ENCODE measurements at regions not wholly inside any gene's neighbourhood (a gene's known extent, or its start where the extent isn't known, plus 50 kb on each side); places are given as distances from the start of the nearest gene placed in this dataset.
A peak's percentile ranks its signal among the peaks of the same experiment; 100 is the strongest.

- TF ChIP-seq CTCF (conservative IDR thresholded peaks at IDR 0.05) = no peak
- peak overlapping the region; percentile 85 for H3K27ac ChIP-seq
Measured at GRCh38 chr2:45256867-45257641, 247.8 kb upstream of the SIX2 start.

DNA sequence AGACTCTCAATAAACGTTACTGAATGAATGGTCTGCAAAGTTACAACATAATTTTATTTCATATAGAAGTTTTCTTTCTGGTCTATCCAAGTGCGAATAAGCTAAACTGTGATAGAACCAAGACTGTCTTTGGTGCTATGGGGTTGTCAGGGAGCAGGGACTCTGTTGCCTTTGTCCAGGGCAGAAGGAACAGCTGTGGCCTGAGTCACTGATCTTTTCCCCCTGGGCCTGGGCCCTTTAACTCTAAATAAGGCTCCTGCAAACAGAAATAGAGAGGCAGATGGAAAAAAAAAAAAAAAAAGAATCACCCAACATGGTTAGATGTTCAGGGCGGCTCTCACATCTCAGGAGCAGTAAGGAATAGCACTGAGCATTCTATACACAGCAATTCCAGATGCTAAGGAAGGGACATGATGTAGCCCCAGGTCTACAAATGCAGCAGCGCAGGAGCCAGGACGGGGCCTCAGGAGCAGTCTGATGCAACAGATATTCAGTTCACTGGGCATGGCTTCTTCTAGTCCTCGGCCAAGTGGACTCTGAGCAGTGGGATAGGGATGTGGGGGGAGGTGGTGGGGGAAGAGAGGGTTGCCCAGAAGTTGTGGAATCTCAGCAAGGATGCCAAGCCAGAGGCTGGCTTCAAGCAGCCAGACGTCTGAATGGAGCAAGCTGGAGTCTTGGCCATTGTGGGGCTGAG, 247.1 kb upstream of the SIX2 start:
- peak overlapping the region; percentile 85 for H3K27ac ChIP-seq
- TF ChIP-seq CTCF (conservative IDR thresholded peaks at IDR 0.05) = no peak

DNA sequence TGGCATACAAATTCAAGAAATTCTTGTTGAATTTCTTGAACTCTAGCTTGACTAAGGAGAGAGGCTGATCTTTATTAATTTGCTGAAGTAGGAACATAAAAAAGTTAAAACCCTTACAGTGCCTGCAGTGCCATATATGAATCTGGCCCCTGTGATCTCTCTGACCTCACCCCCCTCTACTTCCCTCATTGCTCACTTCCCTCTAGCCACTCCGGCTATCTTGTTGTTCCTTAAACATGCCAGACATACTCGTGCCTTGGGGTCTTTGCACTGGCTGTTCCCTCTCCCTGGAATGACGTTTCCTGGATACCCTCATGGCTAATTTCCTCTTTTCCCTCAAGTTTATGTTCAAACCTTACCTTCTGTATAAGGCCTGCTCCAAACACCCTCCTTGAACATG, 246.3 kb upstream of the SIX2 start:
- no peak for TF ChIP-seq CTCF (conservative IDR thresholded peaks at IDR 0.05)
- H3K27ac ChIP-seq = no peak overlapping the region; the same call in 1 of the 2 replicates

GRCh38 chr2:45254025-45254424, 244.8 kb upstream of the SIX2 start:
- no peak for TF ChIP-seq CTCF (conservative IDR thresholded peaks at IDR 0.05)
- no peak overlapping the region for H3K27ac ChIP-seq

DNA sequence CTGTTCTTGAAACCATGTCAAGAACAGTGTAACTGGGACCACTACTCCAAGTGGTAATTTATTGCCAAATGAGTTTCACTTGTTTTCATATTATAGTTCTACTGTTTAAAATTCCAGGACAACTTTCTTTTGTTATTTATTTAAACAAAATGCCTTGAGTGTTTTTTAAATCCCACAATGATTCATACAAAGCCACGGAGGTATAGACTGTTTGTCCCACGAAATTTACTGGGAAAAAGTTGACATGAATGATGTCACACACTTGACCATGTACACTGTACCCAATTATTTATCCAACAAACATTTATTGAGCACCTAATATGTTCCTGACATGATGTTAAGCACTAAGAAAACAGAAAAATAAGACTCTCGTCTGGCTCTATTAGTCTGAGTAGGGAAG, 243.9 kb upstream of the SIX2 start:
- no peak overlapping the region for H3K27ac ChIP-seq
- no peak for TF ChIP-seq CTCF (conservative IDR thresholded peaks at IDR 0.05)

DNA sequence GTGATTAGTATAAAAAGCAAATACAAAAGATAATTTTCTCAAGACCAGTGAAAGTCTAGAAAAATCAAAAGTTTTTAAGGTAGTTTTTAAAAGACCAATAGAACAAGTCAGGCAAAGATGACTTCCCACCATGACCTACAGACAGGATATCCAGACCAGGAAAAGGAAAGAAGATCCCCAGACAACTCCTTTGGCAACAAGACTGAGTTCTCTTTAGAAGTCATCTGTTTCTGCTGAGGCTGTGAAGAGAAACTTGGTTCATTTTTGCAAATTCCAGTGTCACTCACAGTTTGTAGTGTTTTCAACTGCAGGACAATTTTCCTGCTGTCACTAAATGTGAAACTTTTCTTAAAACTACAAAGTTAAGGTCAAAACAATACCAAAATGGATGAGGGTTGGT, 240.9 kb upstream of the SIX2 start:
- no peak overlapping the region for H3K27ac ChIP-seq
- TF ChIP-seq CTCF (conservative IDR thresholded peaks at IDR 0.05) = no peak

- no peak overlapping the region for H3K27ac ChIP-seq
- TF ChIP-seq CTCF (conservative IDR thresholded peaks at IDR 0.05) = no peak
Measured at GRCh38 chr2:45248214-45248613, 239.0 kb upstream of the SIX2 start.

Measured in VCaP (cell line).